NCI-H69 (cell line): ENCODE measurements at regions not wholly inside any gene's neighbourhood (a gene's known extent, or its start where the extent isn't known, plus 50 kb on each side); places are given as distances from the start of the nearest gene placed in this dataset.
A peak's percentile ranks its signal among the peaks of the same experiment; 100 is the strongest.
"Not testable (repeated sequence)": the region's sequence is repeated elsewhere in the genome, so short reads cannot be mapped to it uniquely, and the experiment has no call there.

Source experiments
- DNase-seq: peaks from one replicate; lab custom pipeline; 2025; lab: John Stamatoyannopoulos, UW

DNA sequence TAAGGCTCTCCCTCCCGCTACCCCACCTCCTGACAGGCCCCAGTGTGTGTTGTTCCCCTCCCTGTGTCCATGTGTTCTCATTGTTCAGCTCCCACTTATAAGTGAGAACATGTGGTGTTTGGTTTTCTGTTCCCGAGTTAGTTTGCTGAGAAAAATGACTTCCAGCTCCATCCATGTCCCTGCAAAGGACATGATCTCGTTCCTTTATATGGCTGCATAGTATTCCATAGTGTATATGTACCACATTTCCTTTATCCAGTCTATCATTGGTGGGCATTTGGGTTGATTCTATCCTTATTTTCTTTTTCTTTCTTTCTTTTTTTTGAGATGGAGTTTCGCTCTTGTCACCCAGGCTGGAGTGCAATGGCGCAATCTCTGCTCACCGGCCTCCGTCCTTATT is 57.8 kb upstream of the RASSF3 start:
- not testable (repeated sequence) for DNase-seq

DNA sequence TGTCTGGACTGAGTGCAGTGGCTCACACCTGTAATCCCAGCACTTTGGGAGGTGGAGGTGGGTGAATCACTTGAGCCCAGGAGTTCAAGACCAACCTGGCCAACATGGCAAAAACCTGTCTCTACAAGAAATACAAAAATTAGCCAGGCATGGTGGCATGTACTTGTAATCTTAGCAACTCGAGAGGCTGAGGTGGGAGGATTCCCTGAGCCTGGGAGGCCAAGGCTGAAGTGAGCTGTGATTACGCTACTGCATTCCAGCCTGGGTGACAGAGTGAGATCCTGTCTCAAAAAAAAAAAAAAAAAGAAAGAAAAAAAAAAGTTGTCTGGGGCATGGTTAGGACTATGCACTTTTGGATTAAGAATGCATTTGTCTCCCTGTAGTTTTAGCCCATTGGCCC is 56.6 kb upstream of the RASSF3 start:
- not testable (repeated sequence) for DNase-seq

DNA sequence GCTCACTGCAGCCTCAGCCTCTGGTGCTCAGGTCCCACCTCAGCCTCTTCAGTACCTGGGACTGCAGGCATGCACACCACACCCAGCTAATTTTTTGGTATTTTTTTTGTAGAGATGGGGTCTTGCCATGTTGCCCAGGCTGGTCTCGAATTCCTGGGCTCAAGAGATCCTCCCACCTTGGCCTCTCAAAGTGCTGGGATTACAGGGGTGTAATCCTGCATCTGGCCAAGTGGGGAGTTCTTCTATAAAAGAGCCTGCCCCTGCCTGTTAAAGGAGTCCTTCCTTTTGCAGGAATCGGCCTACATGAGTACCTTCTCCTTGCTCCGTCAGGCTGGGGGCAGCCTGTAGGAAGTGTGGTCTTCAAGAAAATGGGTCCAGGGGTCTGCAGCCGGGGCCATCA is 54.1 kb upstream of the RASSF3 start:
- peak; percentile 20 for DNase-seq

DNA sequence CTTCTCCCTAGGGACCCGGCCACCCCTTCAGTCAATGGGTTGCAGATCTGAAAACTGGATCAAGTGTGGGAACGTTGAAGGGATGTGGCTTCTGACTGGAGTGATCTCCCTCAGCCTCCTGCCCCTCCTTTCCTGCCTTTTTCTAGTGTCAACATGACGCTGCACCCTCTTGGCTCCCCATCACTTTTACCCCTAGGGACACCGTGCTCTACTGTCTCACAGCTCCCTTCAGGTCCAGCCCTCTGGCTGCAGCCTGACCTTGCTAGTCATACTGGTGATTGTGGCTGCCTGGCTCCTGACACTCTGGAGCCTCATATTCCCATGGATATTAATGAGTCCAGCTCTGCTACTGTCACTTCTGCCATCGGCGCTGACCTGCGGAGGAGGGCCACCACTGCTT is 51.5 kb upstream of the RASSF3 start:
- DNase-seq, result peak; percentile 28

DNA sequence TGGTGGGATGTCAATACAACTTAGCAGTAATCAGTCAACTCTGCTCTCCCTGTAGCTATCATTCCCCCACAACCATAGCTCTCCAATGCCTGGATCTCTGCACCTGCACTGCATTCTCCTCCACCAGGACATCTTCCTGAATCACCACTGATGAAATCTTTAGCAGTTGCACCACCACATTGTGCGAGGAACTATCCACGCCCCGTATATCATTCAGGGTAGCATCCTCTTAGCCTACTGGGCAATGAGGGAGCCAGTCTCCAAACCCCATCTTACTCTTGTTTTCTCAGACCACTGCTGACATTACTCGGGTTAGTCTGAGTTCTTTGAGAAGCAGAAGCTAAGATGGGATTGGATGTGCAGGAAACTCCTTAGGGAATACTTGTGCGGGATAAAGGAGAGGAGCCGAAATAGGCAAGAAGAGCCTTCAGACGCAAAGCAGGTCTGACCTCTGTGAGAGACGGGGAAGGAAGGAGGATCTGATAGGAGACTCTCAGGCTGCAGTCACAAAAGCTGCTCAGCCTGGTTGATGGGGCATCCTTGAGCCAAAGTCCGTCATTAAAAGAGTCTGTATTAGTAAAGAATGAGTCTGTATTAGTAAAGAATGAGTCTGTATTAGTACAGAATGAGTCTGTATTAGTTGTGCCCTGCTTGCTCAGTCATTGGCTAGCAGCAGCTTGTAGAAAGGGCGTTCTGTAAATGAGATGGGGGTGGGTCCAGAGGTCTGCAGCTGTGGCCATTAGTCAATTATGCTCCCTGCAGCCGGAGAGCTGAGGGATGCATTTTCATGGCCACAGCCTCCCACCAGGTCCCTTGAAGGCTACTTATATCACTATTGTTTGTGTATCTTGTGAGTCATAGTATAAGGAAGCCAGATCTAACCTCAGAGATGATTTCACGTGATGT is 49.6 kb upstream of the RASSF3 start:
- DNase-seq, result peak; percentile 63
